ENCODE measurements at regions not wholly inside any gene's neighbourhood (a gene's known extent, or its start where the extent isn't known, plus 50 kb on each side); places are given as distances from the start of the nearest gene placed in this dataset.

GRCh38 chr5:105677291-105677690, 1993.4 kb downstream of the EFNA5 start:
- Histone ChIP-seq H3K4me1 (ENCODE audit: control insufficient read depth, insufficient read depth, low read length) (no peaks in the 10 kb centered on the region), H3K36me3 (ENCODE audit: control insufficient read depth, insufficient read depth, low read length) (no peaks in the 10 kb centered on the region), H3K4me3 (ENCODE audit: low read length) (no peak overlapping the region), H3K9me3 (ENCODE audit: control insufficient read depth, insufficient read depth, low read length) (no peaks in the 10 kb centered on the region), H3K27me3 (ENCODE audit: control insufficient read depth, insufficient read depth, low read length) (no peaks in the 10 kb centered on the region), H3K27ac (ENCODE audit: low read length) (no peak overlapping the region)
- peaks cover 5 to 7% of the 10 kb centered on the region in 2 donors for H3K9me3 Mint-ChIP-seq
- TF ChIP-seq, protein P1, sequence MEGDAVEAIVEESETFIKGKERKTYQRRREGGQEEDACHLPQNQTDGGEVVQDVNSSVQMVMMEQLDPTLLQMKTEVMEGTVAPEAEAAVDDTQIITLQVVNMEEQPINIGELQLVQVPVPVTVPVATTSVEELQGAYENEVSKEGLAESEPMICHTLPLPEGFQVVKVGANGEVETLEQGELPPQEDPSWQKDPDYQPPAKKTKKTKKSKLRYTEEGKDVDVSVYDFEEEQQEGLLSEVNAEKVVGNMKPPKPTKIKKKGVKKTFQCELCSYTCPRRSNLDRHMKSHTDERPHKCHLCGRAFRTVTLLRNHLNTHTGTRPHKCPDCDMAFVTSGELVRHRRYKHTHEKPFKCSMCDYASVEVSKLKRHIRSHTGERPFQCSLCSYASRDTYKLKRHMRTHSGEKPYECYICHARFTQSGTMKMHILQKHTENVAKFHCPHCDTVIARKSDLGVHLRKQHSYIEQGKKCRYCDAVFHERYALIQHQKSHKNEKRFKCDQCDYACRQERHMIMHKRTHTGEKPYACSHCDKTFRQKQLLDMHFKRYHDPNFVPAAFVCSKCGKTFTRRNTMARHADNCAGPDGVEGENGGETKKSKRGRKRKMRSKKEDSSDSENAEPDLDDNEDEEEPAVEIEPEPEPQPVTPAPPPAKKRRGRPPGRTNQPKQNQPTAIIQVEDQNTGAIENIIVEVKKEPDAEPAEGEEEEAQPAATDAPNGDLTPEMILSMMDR (IDR thresholded peaks at IDR 0.05): no peak
- H3K4me1 Mint-ChIP-seq: no peaks in the 10 kb centered on the region
- ATAC-seq (no peak), DNase-seq (no peak)
- WGBS (ENCODE audit: insufficient coverage): 75% methylated on average over 2 of the region's 2 CpGs
- no peak overlapping the region for H3K4me3 Mint-ChIP-seq
- intact Hi-C loops (cut with micrococcal nuclease): no loop called here
- H3K27ac Mint-ChIP-seq: no peak overlapping the region
- no peaks in the 10 kb centered on the region for H3K36me3 Mint-ChIP-seq
- H3K27me3 Mint-ChIP-seq (ENCODE audit: low read depth in 2 of 2): no peaks in the 10 kb centered on the region

DNA sequence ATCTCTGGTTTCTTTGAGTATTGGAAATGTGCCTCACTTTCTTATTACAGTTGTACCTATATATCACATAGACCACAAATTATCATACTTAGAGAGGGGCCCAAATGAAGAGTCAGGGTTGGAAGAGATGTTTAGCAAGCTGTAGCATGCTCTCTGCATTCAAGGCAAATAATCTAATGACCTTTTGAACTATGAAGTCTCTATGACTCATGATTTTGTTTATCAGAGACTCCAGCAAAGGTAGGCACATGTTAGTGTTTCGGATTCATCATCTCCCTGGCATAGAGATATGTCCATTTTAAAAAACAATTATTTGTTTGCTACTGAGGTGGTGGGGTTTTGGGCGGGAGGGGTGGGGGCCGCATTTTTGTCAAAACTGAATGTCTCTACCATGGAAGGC, 2000.1 kb downstream of the EFNA5 start:
- H3K27me3 ChIP-seq (ENCODE audit: control insufficient read depth, insufficient read depth, low read length): no peaks in the 10 kb centered on the region
- no peaks in the 10 kb centered on the region for H3K27me3 Mint-ChIP-seq (ENCODE audit: low read depth in 2 of 2)
- intact Hi-C loops (cut with micrococcal nuclease): no loop called here
- no peak overlapping the region for H3K4me3 Mint-ChIP-seq
- no peak overlapping the region for H3K4me3 ChIP-seq (ENCODE audit: low read length)
- DNase-seq: no peak
- no peaks in the 10 kb centered on the region for H3K9me3 ChIP-seq (ENCODE audit: control insufficient read depth, insufficient read depth, low read length)
- no peaks in the 10 kb centered on the region for H3K4me1 ChIP-seq (ENCODE audit: control insufficient read depth, insufficient read depth, low read length)
- peaks cover 24% of the 10 kb centered on the region for H3K36me3 Mint-ChIP-seq
- TF ChIP-seq, protein P1 (IDR thresholded peaks at IDR 0.05): no peak
- no peaks in the 10 kb centered on the region for H3K4me1 Mint-ChIP-seq
- no peak overlapping the region for H3K27ac ChIP-seq (ENCODE audit: low read length)
- ATAC-seq: no peak
- H3K9me3 Mint-ChIP-seq: peaks cover 15 to 36% of the 10 kb centered on the region in 2 donors
- 87% methylated on average over 3 of the region's 3 CpGs for WGBS (ENCODE audit: insufficient coverage)
- no peak overlapping the region for H3K27ac Mint-ChIP-seq
- H3K36me3 ChIP-seq (ENCODE audit: control insufficient read depth, insufficient read depth, low read length): no peaks in the 10 kb centered on the region

DNA sequence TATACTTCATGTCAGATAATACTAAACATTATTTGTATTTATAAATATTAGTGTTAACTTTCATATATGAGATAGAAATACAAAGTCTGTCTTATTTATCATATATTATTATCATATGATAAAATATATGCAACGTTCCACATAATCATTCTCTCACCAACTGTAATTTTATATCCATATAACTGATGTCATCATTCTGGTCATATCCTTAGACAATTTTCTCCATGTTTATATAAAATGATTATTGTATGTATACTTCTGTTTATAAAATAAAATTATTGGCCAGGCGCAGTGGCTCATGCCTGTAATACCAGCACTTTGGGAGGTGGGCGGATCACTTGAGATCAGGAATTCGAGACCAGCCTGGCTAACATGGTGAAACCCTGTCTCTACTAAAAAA, 2007.1 kb downstream of the EFNA5 start:
- H3K4me3 Mint-ChIP-seq: no peak overlapping the region
- Histone ChIP-seq H3K27me3 (ENCODE audit: control insufficient read depth, insufficient read depth, low read length) (no peaks in the 10 kb centered on the region), H3K27ac (ENCODE audit: low read length) (no peak overlapping the region), H3K4me1 (ENCODE audit: control insufficient read depth, insufficient read depth, low read length) (no peaks in the 10 kb centered on the region), H3K36me3 (ENCODE audit: control insufficient read depth, insufficient read depth, low read length) (no peaks in the 10 kb centered on the region), H3K9me3 (ENCODE audit: control insufficient read depth, insufficient read depth, low read length) (no peaks in the 10 kb centered on the region), H3K4me3 (ENCODE audit: low read length) (no peak overlapping the region)
- TF ChIP-seq, protein P1 (IDR thresholded peaks at IDR 0.05): no peak
- DNase-seq (no peak), ATAC-seq (no peak)
- no peak overlapping the region for H3K27ac Mint-ChIP-seq
- peaks cover 11 to 22% of the 10 kb centered on the region in 2 donors for H3K9me3 Mint-ChIP-seq
- WGBS (ENCODE audit: insufficient coverage): no CpG with 5 or more reads among the region's 4 CpGs
- H3K27me3 Mint-ChIP-seq (ENCODE audit: low read depth in 2 of 2): no peaks in the 10 kb centered on the region
- H3K36me3 Mint-ChIP-seq: peaks cover 14% of the 10 kb centered on the region
- no peaks in the 10 kb centered on the region for H3K4me1 Mint-ChIP-seq
- intact Hi-C loops (cut with micrococcal nuclease): no loop called here

GRCh38 chr5:105659396-105659795, 2011.3 kb downstream of the EFNA5 start:
- Mint-ChIP-seq H3K27me3 (ENCODE audit: low read depth in 2 of 2) (no peaks in the 10 kb centered on the region), H3K4me3 (no peak overlapping the region), H3K36me3 (no peaks in the 10 kb centered on the region), H3K4me1 (no peaks in the 10 kb centered on the region), H3K9me3 (peaks cover 4 to 17% of the 10 kb centered on the region in 2 donors), H3K27ac (no peak overlapping the region)
- DNase-seq: no peak
- ATAC-seq: no peak
- H3K27ac ChIP-seq (ENCODE audit: low read length): no peak overlapping the region
- 88% methylated on average over 3 of the region's 3 CpGs for WGBS (ENCODE audit: insufficient coverage)
- no peaks in the 10 kb centered on the region for H3K36me3 ChIP-seq (ENCODE audit: control insufficient read depth, insufficient read depth, low read length)
- H3K9me3 ChIP-seq (ENCODE audit: control insufficient read depth, insufficient read depth, low read length): peaks cover 4% of the 10 kb centered on the region
- TF ChIP-seq, protein P1 (IDR thresholded peaks at IDR 0.05): no peak
- no peak overlapping the region for H3K4me3 ChIP-seq (ENCODE audit: low read length)
- intact Hi-C loops (cut with micrococcal nuclease): no loop called here
- no peaks in the 10 kb centered on the region for H3K27me3 ChIP-seq (ENCODE audit: control insufficient read depth, insufficient read depth, low read length)
- no peaks in the 10 kb centered on the region for H3K4me1 ChIP-seq (ENCODE audit: control insufficient read depth, insufficient read depth, low read length)

All from natural killer cell (primary cell).